Right ventricle myocardium superior (tissue), 1 donor: ENCODE measurements at regions not wholly inside any gene's neighbourhood (a gene's known extent, or its start where the extent isn't known, plus 50 kb on each side); places are given as distances from the start of the nearest gene placed in this dataset.

Experiments
- ATAC-seq: fragments of 200-7000 bp; cut with Tn5 transposase; one replicate; pipeline ENCODE4 v1.9.1; 2020; ENCODE audit warnings: mild to moderate bottlenecking; ENCODE audit not compliant: poor library complexity
- DNase-seq: peaks from one replicate; pipeline ENCODE4 v3.0.0-alpha.2; 2020
- intact Hi-C: fragments of 100-400 bp; cut with DNase I; formaldehyde crosslinking; loops from one replicate; pipeline ENCODE4 v1.11.2; 2022
- donor health status: DM: no; HTN: yes; CAD: no; lungs with severe emphysema.

DNA sequence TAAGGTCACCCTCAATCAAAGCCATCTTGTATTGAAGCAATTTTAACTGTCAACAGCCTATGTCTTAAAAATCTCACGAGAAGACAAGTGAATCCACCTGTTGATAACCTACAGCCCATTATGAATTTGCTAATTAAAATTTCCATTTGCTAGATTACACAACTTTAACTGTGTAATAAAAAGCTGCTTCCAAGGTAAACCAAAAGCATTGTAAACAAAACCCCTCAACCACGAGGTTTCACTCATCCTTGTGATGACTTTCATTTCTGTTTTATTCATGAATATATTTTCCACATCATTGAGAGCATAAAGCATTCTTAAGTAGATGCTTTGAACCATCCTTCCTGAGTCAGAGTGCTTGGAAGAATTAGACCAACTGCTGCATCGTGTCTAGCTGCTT is 217.5 kb upstream of the GYPA start:
- ATAC-seq, result no peak
- DNase-seq, result no peak

DNA sequence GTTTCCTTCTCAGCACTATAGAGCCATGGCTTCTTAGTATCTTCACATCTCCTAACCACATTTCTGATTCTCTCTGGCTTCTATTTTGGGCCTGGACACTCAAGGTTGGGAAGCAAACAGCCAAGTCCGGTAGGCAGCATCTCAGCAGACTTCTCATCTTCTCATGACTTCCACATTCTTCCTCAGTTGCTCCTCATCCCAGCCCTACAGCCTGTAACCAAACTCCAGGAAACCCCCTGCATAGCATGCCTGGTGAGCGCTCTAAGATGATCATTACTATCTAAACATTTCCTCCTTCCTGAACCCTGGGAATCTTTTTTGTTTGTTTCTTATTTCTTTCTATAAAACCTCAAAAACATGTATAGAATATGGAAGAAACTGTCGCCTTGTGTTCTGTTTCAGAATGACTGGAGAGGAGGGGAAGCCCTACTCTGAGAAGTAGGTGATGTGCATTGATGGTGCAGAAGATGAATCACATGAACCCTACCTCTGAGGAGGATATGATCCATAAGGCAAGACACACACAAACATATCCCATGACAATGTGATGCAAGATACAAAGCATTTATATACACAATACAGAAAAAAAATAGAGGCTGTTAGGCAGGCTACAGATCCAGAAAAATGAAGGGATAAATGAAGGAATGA is 219.8 kb upstream of the GYPA start:
- ATAC-seq, result no peak
- intact Hi-C loops, result no loop called here
- DNase-seq, result no peak

More for the DNA sequence above, 217.5 kb upstream of the GYPA start:
- intact Hi-C loops, result no loop called here

DNA sequence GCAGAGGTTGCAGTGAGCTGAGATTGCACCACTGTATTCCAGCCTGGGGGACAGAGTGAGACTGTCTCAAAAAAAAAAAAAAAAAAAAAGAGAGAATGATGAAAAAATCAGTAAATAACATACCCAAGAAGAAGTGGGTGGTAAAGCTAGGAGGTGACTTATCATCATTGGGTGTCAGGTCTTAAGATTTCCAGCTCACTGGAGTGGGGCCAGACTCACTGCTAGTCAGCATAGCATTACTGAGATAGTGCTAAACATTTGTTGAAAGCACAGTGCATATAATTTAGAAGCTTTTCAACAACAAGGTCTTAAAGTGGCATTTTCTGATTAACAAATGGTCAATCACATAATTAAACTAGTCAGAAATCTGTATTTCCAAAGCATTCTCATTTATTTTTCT is 221.8 kb upstream of the GYPA start:
- intact Hi-C loops, result no loop called here
- DNase-seq (no peak), ATAC-seq (no peak)

DNA sequence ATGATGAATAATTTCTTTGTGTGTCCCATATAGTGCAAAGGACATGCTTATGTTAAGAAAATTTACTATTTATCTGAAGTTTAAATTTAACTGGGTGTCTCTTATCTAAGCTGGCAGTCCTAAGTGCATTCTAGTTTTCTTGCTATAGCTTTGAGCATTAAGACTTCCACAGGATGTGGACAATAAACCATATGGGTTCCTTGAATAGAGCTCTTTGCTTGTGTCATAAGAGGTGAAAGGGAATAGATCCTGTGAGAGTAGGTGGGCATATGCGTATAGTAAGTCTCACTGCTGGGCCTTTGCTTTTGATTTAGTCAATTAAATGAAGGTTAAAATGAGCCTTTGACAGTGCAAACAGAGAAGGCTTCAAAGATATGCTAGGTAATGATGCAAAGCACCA is 223.4 kb upstream of the GYPA start:
- ATAC-seq (no peak), DNase-seq (no peak)
- intact Hi-C loops, result no loop called here

DNA sequence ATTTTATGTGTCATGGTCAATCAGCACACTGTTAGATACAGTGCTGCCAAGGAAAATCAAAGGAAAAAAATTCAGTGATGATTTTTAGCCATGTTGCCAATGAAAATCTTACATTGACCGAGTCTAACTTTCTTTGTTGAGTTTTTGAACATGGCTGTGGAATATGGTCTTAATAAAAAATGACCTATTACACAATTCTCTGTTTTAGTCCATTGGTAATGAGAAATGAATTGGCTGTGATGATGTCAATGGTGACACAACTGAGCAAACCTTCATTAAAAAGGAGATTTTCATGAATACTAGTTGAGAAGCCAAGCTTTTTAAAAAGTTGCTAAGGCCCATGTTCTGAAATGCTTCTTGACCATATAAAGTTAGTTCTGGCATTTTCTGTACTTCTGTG is 225.9 kb upstream of the GYPA start:
- no peak for ATAC-seq
- DNase-seq, result no peak
- intact Hi-C loops, result no loop called here

DNA sequence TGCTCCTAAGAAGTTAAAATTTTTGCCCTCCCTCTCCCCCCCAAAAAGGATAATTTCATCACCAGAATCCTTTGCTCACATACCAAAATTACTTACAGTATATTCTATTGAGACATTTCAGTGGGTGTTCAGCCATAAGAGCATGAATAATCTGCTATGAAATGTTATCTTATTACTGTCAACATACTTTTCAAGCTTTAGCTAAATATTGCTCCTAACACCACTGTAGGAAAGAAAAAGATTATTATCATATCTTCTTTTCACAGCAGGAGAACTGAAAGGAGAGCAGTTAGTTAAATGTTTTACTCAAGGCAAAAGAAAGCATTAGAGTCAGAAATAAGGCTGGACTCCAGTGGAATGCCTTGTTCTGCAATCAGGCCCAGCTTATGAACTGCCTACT is 231.0 kb upstream of the GYPA start:
- intact Hi-C loops, result no loop called here
- no peak for DNase-seq
- no peak for ATAC-seq

DNA sequence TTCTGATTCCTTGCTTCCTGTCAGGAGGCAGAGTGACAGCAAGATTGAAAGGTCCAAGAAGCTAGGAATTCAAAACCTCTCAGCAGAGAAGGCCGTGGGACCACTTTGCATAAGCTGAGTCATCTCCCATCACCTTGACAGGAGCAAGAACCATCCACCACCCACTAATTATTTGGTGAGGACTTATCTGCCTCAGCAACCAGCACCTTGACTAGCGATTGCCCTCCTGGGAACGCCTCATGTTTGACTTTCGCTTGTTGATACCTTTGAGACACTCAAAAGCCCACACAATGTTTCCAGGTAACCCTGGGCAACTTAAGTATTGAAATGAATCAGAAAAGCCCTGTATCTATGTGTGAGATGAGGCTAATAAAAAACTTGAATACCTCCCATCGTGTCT is 233.5 kb upstream of the GYPA start:
- DNase-seq (no peak), ATAC-seq (no peak)
- intact Hi-C loops, result no loop called here

DNA sequence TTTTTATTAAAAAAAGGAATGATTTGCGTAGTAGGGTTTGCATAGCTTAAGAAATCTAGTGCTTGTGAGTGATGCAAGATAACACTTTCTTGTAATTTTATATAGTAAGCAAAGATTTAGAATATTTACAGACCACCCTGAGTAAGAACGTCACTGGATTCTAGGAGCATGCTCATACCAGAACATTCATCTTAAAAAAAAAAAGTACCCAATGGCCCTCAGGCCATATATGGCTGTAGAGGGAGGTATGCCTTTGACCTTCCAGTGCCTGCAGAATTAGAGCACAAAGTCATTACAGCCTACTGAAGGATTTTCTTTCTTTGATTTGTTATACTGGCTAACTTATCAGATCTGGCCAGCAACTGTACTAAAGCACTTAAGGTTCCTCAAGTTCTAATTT is 236.3 kb upstream of the GYPA start:
- no peak for DNase-seq
- intact Hi-C loops, result no loop called here

DNA sequence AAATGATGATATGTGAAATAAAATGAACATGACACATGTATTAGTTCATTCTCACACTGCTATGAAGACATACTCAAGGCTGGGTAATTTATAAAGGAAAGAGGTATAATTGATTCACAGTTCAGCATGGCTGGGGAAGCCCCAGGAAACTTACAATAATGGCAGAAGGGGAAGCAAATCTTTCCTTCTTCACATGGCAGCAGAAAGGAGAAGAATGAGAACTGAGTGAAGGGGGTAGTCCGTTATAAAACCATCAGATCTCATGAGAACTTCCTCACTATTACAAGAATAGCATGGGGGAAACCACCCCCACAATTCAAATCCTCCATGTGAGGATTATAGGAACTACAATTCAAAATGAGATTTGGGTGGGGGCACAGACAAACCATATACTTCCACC is 243.9 kb upstream of the GYPA start:
- intact Hi-C loops, result no loop called here
- DNase-seq, result no peak

More for the DNA sequence above, 236.3 kb upstream of the GYPA start:
- ATAC-seq, result no peak

DNA sequence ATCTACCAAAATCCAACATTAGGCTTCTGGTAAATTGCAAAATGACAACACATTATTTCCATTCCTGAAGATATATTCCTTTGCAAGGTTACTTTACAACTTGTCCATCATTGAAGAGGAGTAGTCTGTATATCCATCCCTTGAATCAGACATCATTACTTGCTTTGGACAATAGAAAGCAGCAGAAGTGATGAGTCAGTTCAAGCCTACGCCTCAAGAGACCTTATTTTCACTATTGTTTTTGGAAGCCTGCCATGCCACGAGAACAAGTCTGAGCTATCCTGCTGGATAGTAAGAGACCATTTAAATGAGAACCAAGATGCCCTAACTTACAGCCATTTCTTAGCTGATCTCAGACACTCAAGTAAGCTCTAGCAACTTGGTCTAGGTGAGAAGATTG is 246.0 kb upstream of the HHIP start:
- intact Hi-C loops, result no loop called here
- no peak for DNase-seq
- ATAC-seq, result no peak

More for the DNA sequence above, 243.9 kb upstream of the GYPA start:
- ATAC-seq, result no peak

DNA sequence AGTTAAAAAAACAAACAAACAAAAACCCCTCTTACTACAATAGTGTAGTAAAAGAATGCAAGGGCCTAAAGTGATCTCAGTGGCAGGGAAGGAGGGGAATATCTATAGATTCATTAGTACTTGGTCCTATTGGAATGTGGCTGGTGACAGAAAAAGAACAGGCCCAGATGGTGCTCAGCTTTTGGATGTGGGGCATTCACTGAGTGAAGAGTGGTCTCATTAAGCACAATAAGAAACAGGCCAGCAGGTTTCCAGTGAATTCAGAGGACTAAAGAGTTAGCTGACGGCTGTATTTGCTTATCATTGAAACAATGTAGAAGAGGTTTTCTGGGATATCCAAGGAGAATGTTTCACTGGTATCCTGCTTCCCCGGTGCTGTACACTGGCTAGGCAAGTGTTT is 243.8 kb upstream of the HHIP start:
- DNase-seq (no peak), ATAC-seq (no peak)
- intact Hi-C loops, result no loop called here

DNA sequence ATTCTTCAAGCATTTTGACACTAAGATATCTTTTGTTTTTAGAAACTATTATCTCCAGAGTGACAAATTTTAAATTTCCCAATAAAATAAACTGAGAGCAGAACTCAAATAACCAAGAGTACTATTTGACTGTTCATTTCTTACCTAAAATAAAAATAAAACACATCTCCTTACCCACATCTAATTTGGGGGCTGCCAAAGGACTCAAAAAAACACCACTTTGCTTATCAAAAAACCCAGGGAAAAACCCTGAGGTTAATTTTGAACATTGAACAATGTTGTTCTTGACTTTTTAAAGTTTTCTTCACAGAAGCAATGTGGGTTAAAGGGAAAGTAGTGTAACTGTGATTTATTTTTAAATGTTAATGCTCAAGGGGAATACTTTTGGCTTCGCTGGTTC is 243.0 kb upstream of the HHIP start:
- ATAC-seq (no peak), DNase-seq (no peak)
- intact Hi-C loops, result no loop called here

DNA sequence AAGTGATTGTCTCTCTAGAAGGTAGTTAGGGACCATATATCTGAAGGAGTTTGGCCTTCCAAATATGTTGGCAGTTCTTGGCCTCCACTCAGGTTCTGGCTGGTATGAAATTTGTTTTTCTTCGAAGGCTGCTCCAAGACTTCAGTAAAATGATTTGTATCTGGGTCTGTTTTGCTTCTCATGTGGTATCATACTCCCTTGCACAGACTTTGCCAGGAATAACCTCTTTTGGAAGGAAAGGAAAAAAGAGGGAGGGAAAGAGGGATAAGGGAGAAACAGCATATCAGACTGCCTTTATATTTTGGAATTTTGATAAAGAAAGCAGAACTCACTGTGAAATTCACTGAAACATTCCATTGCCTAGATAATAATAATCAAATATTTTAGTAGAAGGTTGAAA is 242.1 kb upstream of the HHIP start:
- DNase-seq, result no peak
- ATAC-seq, result no peak
- intact Hi-C loops, result no loop called here

DNA sequence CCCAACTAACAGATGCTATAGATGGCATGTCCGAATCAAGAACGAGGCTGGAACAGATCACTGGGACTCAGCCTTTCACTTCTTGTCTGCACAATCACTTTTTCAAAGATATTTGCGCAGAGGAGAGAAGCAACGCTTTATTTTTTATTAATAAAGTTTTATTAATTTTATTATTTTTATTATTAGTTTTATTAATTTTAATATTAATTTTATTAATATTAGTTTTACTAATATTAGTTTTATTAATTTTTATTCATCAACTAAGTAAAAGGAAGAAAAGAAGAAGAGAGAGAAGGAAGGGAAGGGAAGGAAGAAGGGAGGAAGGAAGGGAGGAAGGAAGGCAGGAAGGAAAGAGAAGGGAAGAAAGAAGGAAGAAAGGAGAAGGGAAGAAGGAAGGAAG is 236.4 kb upstream of the HHIP start:
- no peak for DNase-seq
- intact Hi-C loops, result no loop called here

DNA sequence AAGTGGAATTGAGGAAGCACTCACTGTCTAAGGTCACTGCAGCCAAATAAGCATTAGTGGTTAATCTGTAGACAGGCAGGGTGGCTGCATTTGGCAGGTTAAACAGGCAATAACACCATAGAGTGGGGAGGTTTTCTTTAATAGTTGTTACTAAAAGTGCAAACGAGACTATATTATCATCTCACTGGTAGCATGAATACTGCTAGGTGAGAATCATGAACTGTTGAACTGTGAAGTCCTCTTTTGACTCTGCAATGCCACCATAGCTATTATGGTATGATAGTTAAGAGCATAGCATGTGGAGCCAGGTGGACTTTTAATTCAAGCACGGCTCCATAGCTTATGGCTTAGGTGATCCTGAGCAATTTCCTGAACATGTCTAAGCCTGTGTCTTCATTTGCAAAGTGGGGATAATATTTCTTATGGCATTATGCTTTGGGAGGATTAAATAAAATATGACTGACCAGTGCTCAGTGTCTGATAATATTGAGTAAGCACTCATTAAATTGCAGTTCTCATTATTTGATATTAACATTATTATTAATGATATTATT is 235.6 kb upstream of the HHIP start:
- DNase-seq, result no peak
- no peak for ATAC-seq
- intact Hi-C loops, result no loop called here

More for the DNA sequence above, 236.4 kb upstream of the HHIP start:
- ATAC-seq, result no peak

DNA sequence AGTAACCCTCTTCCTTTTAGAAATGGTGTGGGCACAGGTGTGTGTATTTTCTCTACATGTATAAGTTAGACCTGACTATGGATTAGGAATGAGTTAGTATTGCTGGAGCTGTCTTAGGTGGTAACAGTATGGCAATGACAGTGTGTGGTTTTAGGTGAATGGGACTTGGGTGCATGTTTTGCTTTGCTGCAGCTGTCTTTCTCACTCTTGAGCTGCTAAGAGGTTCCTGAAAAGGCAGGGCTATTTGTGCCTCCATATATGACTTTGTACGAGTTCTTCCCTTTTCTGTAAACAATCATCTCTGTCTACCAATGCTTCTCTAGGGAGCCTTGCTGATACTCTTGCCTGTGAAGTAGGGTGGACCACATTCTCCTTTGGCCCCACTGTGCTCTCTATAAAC is 234.8 kb upstream of the HHIP start:
- intact Hi-C loops, result no loop called here
- ATAC-seq (no peak), DNase-seq (no peak)

DNA sequence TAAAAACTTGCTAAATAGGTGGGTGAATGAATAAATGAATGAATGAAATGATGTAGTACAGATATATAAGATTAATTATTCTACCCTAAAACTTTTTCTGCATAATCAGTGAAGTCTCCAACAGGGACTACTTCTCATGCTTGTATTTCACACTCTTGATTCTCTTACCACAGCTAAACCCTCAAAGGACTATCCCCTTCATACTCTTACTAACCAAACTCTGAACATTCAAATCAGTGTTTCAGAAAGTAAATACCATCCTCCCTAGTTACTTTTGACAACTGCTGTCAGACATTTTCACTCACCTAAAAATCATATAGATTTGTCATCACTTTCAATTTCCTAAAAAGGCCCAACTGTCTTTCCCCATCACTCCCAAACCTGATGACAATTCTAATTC is 234.3 kb upstream of the HHIP start:
- DNase-seq (no peak), ATAC-seq (no peak)
- intact Hi-C loops, result no loop called here

DNA sequence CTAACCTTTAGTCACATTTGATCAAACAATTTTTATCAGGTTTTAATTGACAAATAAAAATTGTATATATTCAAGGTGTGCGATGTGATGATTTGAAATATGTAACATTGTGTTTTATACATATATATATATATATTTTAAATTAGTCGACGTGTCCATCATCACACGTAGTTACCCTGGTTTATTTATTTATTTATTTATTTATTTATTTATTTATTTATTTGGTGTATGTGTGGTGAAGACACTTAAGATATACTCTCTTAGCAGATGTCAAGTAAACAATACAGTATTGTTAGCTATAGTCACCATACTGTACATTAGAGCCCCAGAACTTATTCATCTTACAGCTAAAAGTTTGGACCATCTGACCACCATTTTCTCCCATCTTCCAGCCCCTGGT is 224.9 kb upstream of the HHIP start:
- intact Hi-C loops, result no loop called here
- DNase-seq (no peak), ATAC-seq (no peak)

DNA sequence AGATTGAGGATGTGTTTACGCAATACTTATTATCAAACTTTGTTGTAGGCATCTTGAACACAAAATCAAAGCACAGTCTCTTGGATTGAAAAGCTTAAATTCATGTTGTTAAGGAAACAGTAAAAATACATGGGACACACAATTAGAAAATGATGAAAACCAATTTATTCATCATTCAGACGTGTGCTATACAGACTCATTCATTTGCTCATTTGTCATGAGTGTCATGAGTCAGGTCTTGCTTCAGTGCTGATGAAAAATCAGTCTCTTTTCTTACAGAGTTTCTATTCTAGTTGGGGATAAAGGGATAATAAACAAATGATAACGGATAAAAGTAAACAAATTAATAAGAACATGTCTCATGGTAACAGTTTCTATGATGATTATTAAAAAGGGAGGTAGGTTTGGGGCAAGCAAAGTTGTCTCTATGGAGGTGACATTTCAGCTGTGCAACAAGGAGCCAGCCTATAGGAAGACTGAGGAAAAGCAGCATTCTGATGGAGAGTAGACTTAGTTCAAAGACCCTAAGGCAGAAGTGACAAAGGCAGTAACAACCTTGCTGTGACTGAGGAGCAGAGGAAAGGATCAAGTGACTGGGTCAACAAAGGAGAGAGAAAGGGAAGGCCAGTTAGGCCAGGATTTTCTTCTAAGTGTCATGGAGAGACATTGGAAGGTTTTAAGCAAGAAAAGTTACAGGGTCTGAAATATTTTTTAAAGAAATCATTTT is 224.0 kb upstream of the HHIP start:
- no peak for ATAC-seq
- intact Hi-C loops, result no loop called here
- DNase-seq, result no peak

DNA sequence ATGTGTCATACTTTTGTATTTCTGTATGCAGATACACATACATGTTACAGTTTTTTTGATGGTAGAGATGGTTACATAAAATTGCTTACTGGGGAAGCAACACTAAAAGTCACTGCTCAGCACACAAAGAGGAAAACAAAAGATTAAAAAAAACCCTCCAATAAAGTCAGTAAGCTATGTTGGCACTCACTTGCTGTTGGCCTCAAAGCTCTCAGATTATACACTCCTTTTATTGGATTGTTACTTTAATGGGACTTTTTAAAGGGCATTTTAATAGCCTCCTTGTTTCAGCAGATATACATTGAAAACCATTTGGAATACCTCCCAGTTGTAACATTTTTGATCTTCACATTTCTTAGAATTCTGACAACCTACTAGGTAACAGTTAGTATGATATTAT is 222.0 kb upstream of the HHIP start:
- intact Hi-C loops, result no loop called here
- no peak for DNase-seq
- no peak for ATAC-seq
